ENCODE measurements at regions not wholly inside any gene's neighbourhood (a gene's known extent, or its start where the extent isn't known, plus 50 kb on each side); places are given as distances from the start of the nearest gene placed in this dataset.

GRCh38 chr6:84521511-84521910, 242.9 kb downstream of the TBX18 start:
- DNase-seq: no peak

GRCh38 chr6:84517741-84518530, 246.5 kb downstream of the TBX18 start:
- no peak for DNase-seq

- no peak for DNase-seq
Observed at GRCh38 chr6:84516154-84516553, 248.2 kb downstream of the TBX18 start.

- no peak for DNase-seq
Observed at GRCh38 chr6:84515067-84515466, 249.3 kb downstream of the TBX18 start.

GRCh38 chr6:84514089-84514971, 250.1 kb downstream of the TBX18 start:
- peak; percentile 5 for DNase-seq

- no peak for DNase-seq
Observed at GRCh38 chr6:84512391-84512790, 252.0 kb downstream of the TBX18 start.

- no peak for DNase-seq
Observed at GRCh38 chr6:84511929-84512328, 252.5 kb downstream of the TBX18 start.

GRCh38 chr6:84508981-84509380, 255.4 kb downstream of the TBX18 start:
- DNase-seq: no peak

- DNase-seq: no peak
Observed at GRCh38 chr6:84508334-84508733, 256.1 kb downstream of the TBX18 start.

GRCh38 chr6:84504025-84504424, 260.4 kb downstream of the TBX18 start:
- no peak for DNase-seq

GRCh38 chr6:84501315-84501714, 263.1 kb downstream of the TBX18 start:
- no peak for DNase-seq

GRCh38 chr6:84500726-84501125, 263.7 kb downstream of the TBX18 start:
- DNase-seq: no peak

GRCh38 chr6:84498905-84499304, 265.5 kb downstream of the TBX18 start:
- no peak for DNase-seq

- no peak for DNase-seq
Observed at GRCh38 chr6:84492241-84493165, 265.1 kb upstream of the CEP162 start.

- DNase-seq: no peak
Observed at GRCh38 chr6:84489598-84489997, 262.2 kb upstream of the CEP162 start.

GRCh38 chr6:84486526-84486925, 259.1 kb upstream of the CEP162 start:
- no peak for DNase-seq

GRCh38 chr6:84469144-84469543, 241.7 kb upstream of the CEP162 start:
- no peak for DNase-seq

GRCh38 chr6:84467296-84467695, 239.9 kb upstream of the CEP162 start:
- DNase-seq: no peak

GRCh38 chr6:84466511-84466910, 239.1 kb upstream of the CEP162 start:
- no peak for DNase-seq

- no peak for DNase-seq
Observed at GRCh38 chr6:84464471-84464870, 237.0 kb upstream of the CEP162 start.

- no peak for DNase-seq
Observed at GRCh38 chr6:84462698-84463097, 235.3 kb upstream of the CEP162 start.

- no peak for DNase-seq
Observed at GRCh38 chr6:84461461-84461860, 234.0 kb upstream of the CEP162 start.

- DNase-seq: no peak
Observed at GRCh38 chr6:84460491-84460890, 233.0 kb upstream of the CEP162 start.

Data from NCI-H1436 treated with DMSO at 0.1 percent for 48 hours (cell line).